Transverse colon (tissue), 4 donors: ENCODE measurements at regions not wholly inside any gene's neighbourhood (a gene's known extent, or its start where the extent isn't known, plus 50 kb on each side); places are given as distances from the start of the nearest gene placed in this dataset.

Experiments used
- CTCF ChIP-seq, 5 experiments: fragments of 200-600 bp in 3 of 5; fragments of 450-650 bp in 2 of 5; sonication (generic) in 3 of 5; IDR thresholded peaks; 1 replicate in 2 of 5; 2 replicates in 3 of 5; pipeline ENCODE4 v1.5.1; 2016 to 2017; ENCODE audit warnings: antibody characterized with exemption in 5 of 5, inconsistent platforms in 3 of 5, mild to moderate bottlenecking in 2 of 5, moderate library complexity in 1 of 5
- EP300 ChIP-seq: sonication (generic); formaldehyde crosslinking; IDR thresholded peaks from one replicate; pipeline ENCODE4 v1.6.1; 2017; ENCODE audit warnings: antibody characterized with exemption, low read depth
- POLR2A ChIP-seq: fragments of 450-650 bp; IDR thresholded peaks from one replicate; pipeline ENCODE4 v1.6.1; 2016; ENCODE audit warnings: antibody characterized with exemption, mild to moderate bottlenecking, moderate library complexity
- POLR2AphosphoS5 ChIP-seq, 3 donors: sonication (generic); formaldehyde crosslinking; IDR thresholded peaks; one replicate each; pipeline ENCODE4 v1.6.1; 2016; ENCODE audit warnings: antibody characterized with exemption in 3 of 3

GRCh38 chr13:58592052-58592451 lies 960.5 kb downstream of the PCDH17 start:
- TF ChIP-seq EP300 (no peak), CTCF (IDR thresholded peaks at IDR 0.05) (no peak), POLR2A (no peak), POLR2AphosphoS5 (IDR thresholded peaks at IDR 0.05) (no peak)
